ENCODE measurements at regions not wholly inside any gene's neighbourhood (a gene's known extent, or its start where the extent isn't known, plus 50 kb on each side); places are given as distances from the start of the nearest gene placed in this dataset.
A peak's percentile ranks its signal among the peaks of the same experiment; 100 is the strongest.

DNA sequence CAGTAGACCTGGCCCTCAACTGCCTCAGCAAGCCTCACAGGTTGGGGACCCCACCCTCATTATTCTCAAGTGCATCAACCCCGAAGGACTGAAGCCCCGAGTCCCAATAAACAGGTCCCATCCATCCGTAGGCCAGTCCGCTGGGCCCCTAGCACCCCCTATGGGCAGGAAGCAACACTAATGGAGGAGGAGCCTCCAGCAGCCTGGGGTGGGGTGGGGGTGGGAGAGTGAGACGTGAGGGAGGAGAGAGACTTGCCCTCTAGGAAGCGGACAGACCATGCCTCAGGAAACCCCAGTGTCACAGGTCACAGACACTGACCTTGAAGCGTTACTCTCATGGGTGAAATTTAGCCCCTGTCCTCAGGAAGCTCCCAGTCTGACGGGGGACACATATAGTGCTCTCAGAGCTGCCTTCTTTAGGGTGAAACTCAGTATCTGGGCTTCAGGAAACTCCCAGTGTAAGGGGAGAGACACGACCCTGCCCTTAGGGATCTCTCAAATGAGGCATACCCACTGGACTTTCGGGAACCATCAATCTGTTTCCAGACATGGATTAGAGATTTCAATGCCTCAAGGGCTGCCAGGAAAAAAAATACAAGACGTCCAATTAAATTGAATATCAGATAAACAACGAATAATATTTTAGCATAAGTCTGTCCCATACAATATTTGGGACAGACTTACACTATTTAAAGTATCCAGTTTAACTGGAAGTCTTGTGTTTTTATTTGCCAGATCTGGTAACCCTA is 125.8 kb downstream of the MRPL14 start:
- TF ChIP-seq EP300 (IDR thresholded peaks at IDR 0.05) (no peak), POLR2A (IDR thresholded peaks at IDR 0.05) (no peak)
- TF ChIP-seq, protein P1, sequence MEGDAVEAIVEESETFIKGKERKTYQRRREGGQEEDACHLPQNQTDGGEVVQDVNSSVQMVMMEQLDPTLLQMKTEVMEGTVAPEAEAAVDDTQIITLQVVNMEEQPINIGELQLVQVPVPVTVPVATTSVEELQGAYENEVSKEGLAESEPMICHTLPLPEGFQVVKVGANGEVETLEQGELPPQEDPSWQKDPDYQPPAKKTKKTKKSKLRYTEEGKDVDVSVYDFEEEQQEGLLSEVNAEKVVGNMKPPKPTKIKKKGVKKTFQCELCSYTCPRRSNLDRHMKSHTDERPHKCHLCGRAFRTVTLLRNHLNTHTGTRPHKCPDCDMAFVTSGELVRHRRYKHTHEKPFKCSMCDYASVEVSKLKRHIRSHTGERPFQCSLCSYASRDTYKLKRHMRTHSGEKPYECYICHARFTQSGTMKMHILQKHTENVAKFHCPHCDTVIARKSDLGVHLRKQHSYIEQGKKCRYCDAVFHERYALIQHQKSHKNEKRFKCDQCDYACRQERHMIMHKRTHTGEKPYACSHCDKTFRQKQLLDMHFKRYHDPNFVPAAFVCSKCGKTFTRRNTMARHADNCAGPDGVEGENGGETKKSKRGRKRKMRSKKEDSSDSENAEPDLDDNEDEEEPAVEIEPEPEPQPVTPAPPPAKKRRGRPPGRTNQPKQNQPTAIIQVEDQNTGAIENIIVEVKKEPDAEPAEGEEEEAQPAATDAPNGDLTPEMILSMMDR (IDR thresholded peaks at IDR 0.05): peak in 1 of 2 donors; percentile 7
